GM18502 (cell line): ENCODE measurements at regions not wholly inside any gene's neighbourhood (a gene's known extent, or its start where the extent isn't known, plus 50 kb on each side); places are given as distances from the start of the nearest gene placed in this dataset.
"Not testable (repeated sequence)": the region's sequence is repeated elsewhere in the genome, so short reads cannot be mapped to it uniquely, and the experiment has no call there.

Experiments
- ATAC-seq: cut with Tn5 transposase; IDR thresholded peaks from one replicate; pipeline ENCODE4 v1.9.1; 2021; ENCODE audit warnings: mild to moderate bottlenecking; ENCODE audit not compliant: unreplicated experiment, poor library complexity

- ATAC-seq = no peak
Observed at GRCh38 chr21:23977971-23978370, 1629.3 kb downstream of the MRPL39 start.

GRCh38 chr21:23968722-23969647, 1638.3 kb downstream of the MRPL39 start:
- peak; percentile 94 for ATAC-seq

- ATAC-seq = no peak
Observed at GRCh38 chr21:23968008-23968407, 1639.3 kb downstream of the MRPL39 start.

- no peak for ATAC-seq
Observed at GRCh38 chr21:23963454-23963853, 1643.8 kb downstream of the MRPL39 start.

GRCh38 chr21:23960769-23961168, 1646.5 kb downstream of the MRPL39 start:
- ATAC-seq = no peak

GRCh38 chr21:23955135-23955843, 1652.0 kb downstream of the MRPL39 start:
- no peak for ATAC-seq

- no peak for ATAC-seq
Observed at GRCh38 chr21:23952269-23952668, 1655.0 kb downstream of the MRPL39 start.

GRCh38 chr21:23951251-23951650, 1656.0 kb downstream of the MRPL39 start:
- ATAC-seq = no peak

- no peak for ATAC-seq
Observed at GRCh38 chr21:23950344-23950743, 1656.9 kb downstream of the MRPL39 start.

- no peak for ATAC-seq
Observed at GRCh38 chr21:23949493-23949892, 1657.8 kb downstream of the MRPL39 start.

- no peak for ATAC-seq
Observed at GRCh38 chr21:23939369-23940065, 1667.8 kb downstream of the MRPL39 start.

GRCh38 chr21:23936991-23937390, 1670.3 kb downstream of the MRPL39 start:
- no peak for ATAC-seq

GRCh38 chr21:23936224-23936623, 1671.1 kb downstream of the MRPL39 start:
- ATAC-seq = no peak

- ATAC-seq = no peak
Observed at GRCh38 chr21:23930565-23930964, 1676.7 kb downstream of the MRPL39 start.

- not testable (repeated sequence) for ATAC-seq
Observed at GRCh38 chr21:23926430-23926829, 1680.9 kb downstream of the MRPL39 start.

- no peak for ATAC-seq
Observed at GRCh38 chr21:23921670-23922418, 1685.4 kb downstream of the MRPL39 start.

GRCh38 chr21:23900727-23901126, 1706.6 kb downstream of the MRPL39 start:
- ATAC-seq = no peak

- ATAC-seq = no peak
Observed at GRCh38 chr21:23899561-23899960, 1707.7 kb downstream of the MRPL39 start.

- ATAC-seq = no peak
Observed at GRCh38 chr21:23890652-23891051, 1716.6 kb downstream of the MRPL39 start.

- ATAC-seq = peak; percentile 69
Observed at GRCh38 chr21:23887725-23888306, 1719.5 kb downstream of the MRPL39 start.
